ENCODE measurements at regions not wholly inside any gene's neighbourhood (a gene's known extent, or its start where the extent isn't known, plus 50 kb on each side); places are given as distances from the start of the nearest gene placed in this dataset.
"Not testable (repeated sequence)": the region's sequence is repeated elsewhere in the genome, so short reads cannot be mapped to it uniquely, and the experiment has no call there.

- DNase-seq (ENCODE audit: low read depth); H3K4me3 ChIP-seq (ENCODE audit: control insufficient read depth, low read depth, low read length): not testable (repeated sequence)
Observed at GRCh38 chr12:54105809-54106208, 52.2 kb downstream of the HOXC4 start.

- H3K4me3 ChIP-seq (ENCODE audit: control insufficient read depth, low read depth, low read length); DNase-seq (ENCODE audit: low read depth): not testable (repeated sequence)
Observed at GRCh38 chr12:54106252-54106651, 52.6 kb downstream of the HOXC4 start.

- not testable (repeated sequence) for H3K4me3 ChIP-seq (ENCODE audit: control insufficient read depth, low read depth, low read length); DNase-seq (ENCODE audit: low read depth)
Observed at GRCh38 chr12:54106803-54107579, 53.4 kb downstream of the HOXC4 start.

DNA sequence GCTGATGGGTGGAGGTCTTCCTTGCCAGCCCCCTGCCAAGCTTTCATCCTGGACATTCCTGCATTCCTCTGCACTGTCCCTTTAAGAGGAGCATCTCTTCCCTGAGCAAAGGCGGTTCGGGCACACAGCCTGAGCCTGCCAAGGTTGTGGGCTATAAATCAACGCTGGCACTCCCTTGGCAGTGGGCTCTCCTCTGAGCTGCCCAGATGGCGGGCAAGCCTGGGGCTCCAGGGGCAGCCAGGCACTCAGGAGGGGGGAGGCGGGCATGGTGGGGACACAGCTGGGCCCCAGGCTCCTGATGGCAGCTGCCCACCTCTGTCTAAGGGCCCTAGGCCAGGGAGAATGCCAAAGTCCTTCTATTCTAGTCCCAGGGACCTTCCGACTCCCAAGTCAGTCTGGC is 58.7 kb downstream of the HOXC4 start:
- H3K4me3 ChIP-seq (ENCODE audit: control insufficient read depth, low read depth, low read length); DNase-seq (ENCODE audit: low read depth): not testable (repeated sequence)

GRCh38 chr12:54116055-54116454 is 62.4 kb downstream of the HOXC4 start:
- DNase-seq (ENCODE audit: low read depth): not testable (repeated sequence)

DNA sequence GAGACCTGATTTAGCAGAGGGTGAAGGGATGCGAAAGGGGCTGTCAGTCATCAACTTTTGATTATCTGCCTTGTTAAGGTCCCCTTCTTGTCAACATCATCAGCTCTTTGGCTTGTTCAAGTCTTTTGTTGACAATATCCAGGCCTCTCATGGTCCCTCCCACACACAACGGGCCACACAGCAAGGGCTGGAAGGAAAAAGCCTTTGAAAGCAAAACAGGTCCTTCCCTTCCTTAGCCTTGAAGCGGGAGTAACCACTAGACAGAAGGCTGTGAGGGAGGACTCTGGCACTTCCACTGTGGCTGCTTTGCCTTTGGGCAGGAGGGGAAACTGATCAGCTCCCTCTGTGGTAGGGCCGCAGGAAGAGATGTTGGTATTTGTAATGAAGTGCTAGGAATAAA is 63.8 kb downstream of the HOXC4 start:
- H3K4me3 ChIP-seq (ENCODE audit: control insufficient read depth, low read depth, low read length); DNase-seq (ENCODE audit: low read depth): not testable (repeated sequence)

More at GRCh38 chr12:54116055-54116454, 62.4 kb downstream of the HOXC4 start:
- not testable (repeated sequence) for H3K4me3 ChIP-seq (ENCODE audit: control insufficient read depth, low read depth, low read length)

GRCh38 chr12:54119082-54119481 is 65.4 kb downstream of the HOXC4 start:
- DNase-seq (ENCODE audit: low read depth); H3K4me3 ChIP-seq (ENCODE audit: control insufficient read depth, low read depth, low read length): not testable (repeated sequence)

- DNase-seq (ENCODE audit: low read depth); H3K4me3 ChIP-seq (ENCODE audit: control insufficient read depth, low read depth, low read length): not testable (repeated sequence)
Observed at GRCh38 chr12:54123981-54124380, 64.8 kb downstream of the SMUG1 start.

DNA sequence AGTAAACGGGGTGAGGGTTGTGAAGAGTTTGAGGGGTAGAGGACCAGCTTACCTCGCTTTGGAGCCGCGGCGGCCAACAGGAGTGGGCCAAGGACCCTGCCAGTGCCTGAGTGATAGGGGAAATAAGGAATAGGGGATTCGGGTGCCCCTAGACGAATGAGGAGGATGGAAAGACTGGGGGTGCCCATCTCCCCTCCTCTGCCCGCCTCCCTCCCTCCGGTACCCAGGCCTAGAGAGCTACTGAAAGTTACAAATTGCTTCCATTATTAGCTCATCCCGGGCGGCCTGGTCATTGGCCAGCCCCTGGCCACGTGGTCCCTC is 63.1 kb downstream of the SMUG1 start:
- not testable (repeated sequence) for DNase-seq (ENCODE audit: low read depth)
- peak overlapping the region; percentile 51 for H3K4me3 ChIP-seq (ENCODE audit: control insufficient read depth, low read depth, low read length)

GRCh38 chr12:54126029-54126695 is 62.6 kb downstream of the SMUG1 start:
- H3K4me3 ChIP-seq (ENCODE audit: control insufficient read depth, low read depth, low read length): peak overlapping the region; percentile 51
- DNase-seq (ENCODE audit: low read depth): no peak
- TF ChIP-seq CTCF (IDR thresholded peaks at IDR 0.05; ENCODE audit: control insufficient read depth, insufficient read depth, low read depth, low read length, missing control alignments): no peak

GRCh38 chr12:54126696-54127537 is 61.9 kb downstream of the SMUG1 start:
- H3K4me3 ChIP-seq (ENCODE audit: control insufficient read depth, low read depth, low read length): peak overlapping the region; percentile 51
- no peak for TF ChIP-seq CTCF (IDR thresholded peaks at IDR 0.05; ENCODE audit: control insufficient read depth, insufficient read depth, low read depth, low read length, missing control alignments)
- DNase-seq (ENCODE audit: low read depth): no peak

Data from AG09309 (cell line).